T-helper 2 cell treated with Interferon-gamma antibody and Interleukin-4, amounts not matched to agents 5 μg/mL and 100 μg/mL, for 36 hours (primary cell): ENCODE measurements at regions not wholly inside any gene's neighbourhood (a gene's known extent, or its start where the extent isn't known, plus 50 kb on each side); places are given as distances from the start of the nearest gene placed in this dataset.
"Not testable (repeated sequence)": the region's sequence is repeated elsewhere in the genome, so short reads cannot be mapped to it uniquely, and the experiment has no call there.

Experiments
- DNase-seq: peaks from one replicate; pipeline ENCODE4 v3.0.0; 2021; ENCODE audit warnings: low spot score
- H3K27ac Mint-ChIP-seq: one replicate; pipeline ENCODE4 v1.8.0; 2021; ENCODE audit warnings: mild to moderate bottlenecking, mixed read lengths
- H3K27me3 Mint-ChIP-seq: one replicate; pipeline ENCODE4 v1.8.0; 2021; ENCODE audit warnings: low read depth, mixed read lengths
- H3K36me3 Mint-ChIP-seq: one replicate; pipeline ENCODE4 v1.8.0; 2021; ENCODE audit warnings: low read depth, mixed read lengths
- H3K4me1 Mint-ChIP-seq: one replicate; pipeline ENCODE4 v1.8.0; 2021; ENCODE audit warnings: low read depth, mixed read lengths
- H3K4me3 Mint-ChIP-seq: one replicate; pipeline ENCODE4 v1.8.0; 2022; ENCODE audit warnings: mild to moderate bottlenecking, moderate library complexity, mixed read lengths
- H3K9me3 Mint-ChIP-seq: one replicate; pipeline ENCODE4 v1.8.0; 2021; ENCODE audit warnings: mixed read lengths

DNA sequence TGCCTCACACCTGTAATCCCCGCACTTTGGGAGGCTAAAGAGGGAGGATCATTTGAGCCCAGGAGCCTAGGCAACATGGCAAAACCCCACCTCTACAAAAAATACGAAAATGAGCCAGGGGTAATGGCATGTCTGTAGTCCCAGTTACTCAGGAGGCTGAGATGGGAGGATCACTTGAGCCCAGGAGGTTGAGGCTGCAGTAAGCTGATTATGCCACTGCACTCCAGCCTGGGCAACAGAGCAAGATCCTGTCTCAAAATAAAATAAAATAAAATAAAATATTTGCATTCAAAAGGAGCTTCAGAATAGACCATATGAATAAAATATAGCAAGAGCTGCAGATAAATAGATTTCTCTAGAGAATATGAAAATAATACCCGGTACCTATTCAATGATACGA is 71.5 kb upstream of the ATF7IP2 start:
- no peaks in the 10 kb centered on the region for H3K9me3 Mint-ChIP-seq
- H3K4me3 Mint-ChIP-seq = no peak overlapping the region
- peaks cover 11% of the 10 kb centered on the region for H3K4me1 Mint-ChIP-seq
- H3K27me3 Mint-ChIP-seq = no peaks in the 10 kb centered on the region
- no peak for DNase-seq
- H3K36me3 Mint-ChIP-seq = no peaks in the 10 kb centered on the region
- no peak overlapping the region for H3K27ac Mint-ChIP-seq

- no peak for DNase-seq
- peaks cover 11% of the 10 kb centered on the region for H3K4me1 Mint-ChIP-seq
- H3K27ac Mint-ChIP-seq = no peak overlapping the region
Measured at GRCh38 chr16:10314811-10315210, 71.0 kb upstream of the ATF7IP2 start.

GRCh38 chr16:10317425-10318001 is 68.3 kb upstream of the ATF7IP2 start:
- Mint-ChIP-seq H3K4me3 (no peak overlapping the region), H3K27me3 (no peaks in the 10 kb centered on the region), H3K4me1 (peaks cover 10% of the 10 kb centered on the region), H3K9me3 (no peaks in the 10 kb centered on the region), H3K27ac (no peak overlapping the region), H3K36me3 (no peaks in the 10 kb centered on the region)
- DNase-seq = no peak

More at GRCh38 chr16:10314811-10315210, 71.0 kb upstream of the ATF7IP2 start:
- no peak overlapping the region for H3K4me3 Mint-ChIP-seq
- no peaks in the 10 kb centered on the region for H3K9me3 Mint-ChIP-seq
- H3K36me3 Mint-ChIP-seq = no peaks in the 10 kb centered on the region
- H3K27me3 Mint-ChIP-seq = no peaks in the 10 kb centered on the region

- Mint-ChIP-seq H3K27ac (no peak overlapping the region), H3K4me3 (no peak overlapping the region), H3K4me1 (peaks cover 4% of the 10 kb centered on the region), H3K36me3 (no peaks in the 10 kb centered on the region), H3K27me3 (no peaks in the 10 kb centered on the region), H3K9me3 (no peaks in the 10 kb centered on the region)
- no peak for DNase-seq
Measured at GRCh38 chr16:10318798-10319500, 66.9 kb upstream of the ATF7IP2 start.

GRCh38 chr16:10321407-10322387 is 64.2 kb upstream of the ATF7IP2 start:
- no peak overlapping the region for H3K27ac Mint-ChIP-seq
- no peaks in the 10 kb centered on the region for H3K4me1 Mint-ChIP-seq
- no peaks in the 10 kb centered on the region for H3K27me3 Mint-ChIP-seq
- H3K9me3 Mint-ChIP-seq = no peaks in the 10 kb centered on the region
- no peaks in the 10 kb centered on the region for H3K36me3 Mint-ChIP-seq
- DNase-seq = no peak
- H3K4me3 Mint-ChIP-seq = no peak overlapping the region

- no peak for DNase-seq
- no peak overlapping the region for H3K27ac Mint-ChIP-seq
- peaks cover 4% of the 10 kb centered on the region for H3K36me3 Mint-ChIP-seq
- no peak overlapping the region for H3K4me3 Mint-ChIP-seq
- no peaks in the 10 kb centered on the region for H3K27me3 Mint-ChIP-seq
- H3K4me1 Mint-ChIP-seq = peaks cover 3% of the 10 kb centered on the region
- peaks cover 4% of the 10 kb centered on the region for H3K9me3 Mint-ChIP-seq
Measured at GRCh38 chr16:10322723-10323527, 62.9 kb upstream of the ATF7IP2 start.

GRCh38 chr16:10323528-10323869 is 62.4 kb upstream of the ATF7IP2 start:
- H3K9me3 Mint-ChIP-seq = peaks cover 7% of the 10 kb centered on the region
- H3K4me1 Mint-ChIP-seq = peaks cover 5% of the 10 kb centered on the region
- H3K4me3 Mint-ChIP-seq = no peak overlapping the region
- no peaks in the 10 kb centered on the region for H3K27me3 Mint-ChIP-seq
- H3K27ac Mint-ChIP-seq = no peak overlapping the region
- no peak for DNase-seq
- peaks cover 6% of the 10 kb centered on the region for H3K36me3 Mint-ChIP-seq

DNA sequence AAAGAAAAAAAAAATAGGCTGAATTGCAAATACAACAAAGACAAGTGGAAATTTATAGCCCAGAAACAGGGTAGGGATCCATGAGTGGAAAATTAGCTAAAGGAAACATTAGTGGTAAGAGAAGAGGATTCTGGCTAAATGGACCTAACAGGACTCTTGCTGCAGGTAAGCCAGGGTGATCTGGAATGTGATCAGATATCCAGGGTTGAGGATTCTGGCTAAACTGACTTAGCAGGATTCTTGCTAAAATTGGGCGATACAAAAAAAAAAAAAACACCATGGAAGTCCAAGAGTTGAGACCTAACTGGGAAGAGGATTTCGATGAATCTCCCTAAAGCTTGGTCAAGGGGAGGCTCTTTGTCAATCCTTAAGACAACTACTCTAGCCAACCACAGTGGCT is 61.7 kb upstream of the ATF7IP2 start:
- H3K4me3 Mint-ChIP-seq = no peak overlapping the region

GRCh38 chr16:10325783-10326543 is 59.9 kb upstream of the ATF7IP2 start:
- peaks cover 14% of the 10 kb centered on the region for H3K4me1 Mint-ChIP-seq
- peaks cover 7% of the 10 kb centered on the region for H3K9me3 Mint-ChIP-seq
- no peak overlapping the region for H3K4me3 Mint-ChIP-seq
- H3K27me3 Mint-ChIP-seq = no peaks in the 10 kb centered on the region
- no peak for DNase-seq
- no peak overlapping the region for H3K27ac Mint-ChIP-seq
- peaks cover 6% of the 10 kb centered on the region for H3K36me3 Mint-ChIP-seq

More for the DNA sequence above, 61.7 kb upstream of the ATF7IP2 start:
- peaks cover 7% of the 10 kb centered on the region for H3K9me3 Mint-ChIP-seq
- peaks cover 6% of the 10 kb centered on the region for H3K36me3 Mint-ChIP-seq
- H3K4me1 Mint-ChIP-seq = peaks cover 5% of the 10 kb centered on the region
- no peaks in the 10 kb centered on the region for H3K27me3 Mint-ChIP-seq
- no peak overlapping the region for H3K27ac Mint-ChIP-seq
- DNase-seq = no peak

GRCh38 chr16:10326647-10327046 is 59.2 kb upstream of the ATF7IP2 start:
- Mint-ChIP-seq H3K36me3 (peaks cover 6% of the 10 kb centered on the region), H3K4me3 (no peak overlapping the region), H3K27ac (no peak overlapping the region), H3K4me1 (peaks cover 17% of the 10 kb centered on the region), H3K9me3 (peaks cover 7% of the 10 kb centered on the region), H3K27me3 (no peaks in the 10 kb centered on the region)
- DNase-seq = no peak

DNA sequence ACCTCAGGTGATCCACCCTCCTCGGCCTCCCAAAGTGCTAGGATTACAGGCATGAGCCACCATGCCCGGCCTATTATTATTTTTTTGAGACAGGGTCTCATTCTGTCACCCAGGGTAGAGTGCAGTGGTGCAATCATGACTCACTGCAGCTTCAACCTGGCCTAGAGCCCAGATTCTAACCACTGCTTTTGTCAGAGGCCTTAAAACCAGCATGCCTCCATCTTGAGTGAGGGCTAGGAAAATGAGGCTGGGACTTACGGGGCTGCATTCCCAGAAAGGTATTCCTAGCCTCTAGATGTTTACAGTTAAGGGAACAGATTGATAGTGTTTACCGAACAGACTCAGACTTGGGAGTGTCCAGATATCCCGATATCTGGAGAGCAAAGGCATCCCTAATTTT is 57.6 kb upstream of the ATF7IP2 start:
- H3K4me3 Mint-ChIP-seq, H3K27me3 Mint-ChIP-seq, H3K36me3 Mint-ChIP-seq, H3K27ac Mint-ChIP-seq, H3K9me3 Mint-ChIP-seq, DNase-seq: not testable (repeated sequence)
- peaks cover 29% of the 10 kb centered on the region for H3K4me1 Mint-ChIP-seq

GRCh38 chr16:10332241-10332640 is 53.6 kb upstream of the ATF7IP2 start:
- Mint-ChIP-seq H3K4me3 (no peak overlapping the region), H3K27ac (no peak overlapping the region), H3K36me3 (peaks cover 6% of the 10 kb centered on the region), H3K4me1 (peaks cover 34% of the 10 kb centered on the region), H3K9me3 (peaks cover 7% of the 10 kb centered on the region), H3K27me3 (no peaks in the 10 kb centered on the region)
- no peak for DNase-seq

DNA sequence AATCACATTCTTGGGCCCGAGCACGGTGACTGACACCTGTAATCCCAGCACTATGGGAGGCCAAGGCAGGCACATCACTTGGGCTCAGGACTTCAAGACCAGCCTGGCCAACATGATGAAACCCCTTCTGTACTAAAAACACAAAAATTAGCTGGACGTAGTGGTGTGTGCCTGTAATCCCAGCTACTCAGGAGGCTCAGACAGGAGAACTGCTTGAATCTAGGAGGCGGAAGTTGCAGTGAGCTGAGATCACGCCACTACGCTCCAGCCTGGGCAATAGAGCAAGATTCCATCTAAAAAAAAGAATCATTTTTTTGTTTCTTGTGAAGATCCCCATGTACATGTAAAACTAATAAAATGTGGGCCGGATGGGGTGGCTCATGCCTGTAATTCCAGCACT is 53.1 kb upstream of the ATF7IP2 start:
- Mint-ChIP-seq H3K4me3 (no peak overlapping the region), H3K27ac (no peak overlapping the region), H3K9me3 (peaks cover 4% of the 10 kb centered on the region), H3K36me3 (peaks cover 3% of the 10 kb centered on the region), H3K27me3 (no peaks in the 10 kb centered on the region), H3K4me1 (peaks cover 31% of the 10 kb centered on the region)
- no peak for DNase-seq
